ENCODE measurements at regions not wholly inside any gene's neighbourhood (a gene's known extent, or its start where the extent isn't known, plus 50 kb on each side); places are given as distances from the start of the nearest gene placed in this dataset.
"Not testable (repeated sequence)": the region's sequence is repeated elsewhere in the genome, so short reads cannot be mapped to it uniquely, and the experiment has no call there.

DNA sequence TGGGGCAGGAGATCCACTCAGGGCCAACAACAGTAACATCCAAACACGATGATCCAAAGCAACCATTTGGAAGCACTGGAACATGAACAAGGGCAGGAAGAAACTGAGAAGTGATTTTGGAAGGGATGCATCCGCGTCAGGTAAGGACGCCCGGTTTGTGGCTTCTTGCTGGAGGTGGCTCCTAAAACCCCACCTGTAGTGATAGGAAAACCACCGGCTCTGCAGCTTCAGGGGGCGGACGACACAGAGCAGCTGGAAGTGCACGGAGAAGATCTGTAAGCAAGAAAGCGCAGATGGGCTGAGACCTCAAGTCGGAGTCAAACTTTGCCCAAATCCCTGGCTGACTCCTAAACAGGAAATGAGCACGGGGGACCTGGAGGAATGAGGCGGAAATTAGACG, 1066.1 kb downstream of the BRD1 start:
- H3K4me3 ChIP-seq (ENCODE audit: low read length): no peak overlapping the region
- no peak for DNase-seq (ENCODE audit: low read depth)
- TF ChIP-seq, protein P1, sequence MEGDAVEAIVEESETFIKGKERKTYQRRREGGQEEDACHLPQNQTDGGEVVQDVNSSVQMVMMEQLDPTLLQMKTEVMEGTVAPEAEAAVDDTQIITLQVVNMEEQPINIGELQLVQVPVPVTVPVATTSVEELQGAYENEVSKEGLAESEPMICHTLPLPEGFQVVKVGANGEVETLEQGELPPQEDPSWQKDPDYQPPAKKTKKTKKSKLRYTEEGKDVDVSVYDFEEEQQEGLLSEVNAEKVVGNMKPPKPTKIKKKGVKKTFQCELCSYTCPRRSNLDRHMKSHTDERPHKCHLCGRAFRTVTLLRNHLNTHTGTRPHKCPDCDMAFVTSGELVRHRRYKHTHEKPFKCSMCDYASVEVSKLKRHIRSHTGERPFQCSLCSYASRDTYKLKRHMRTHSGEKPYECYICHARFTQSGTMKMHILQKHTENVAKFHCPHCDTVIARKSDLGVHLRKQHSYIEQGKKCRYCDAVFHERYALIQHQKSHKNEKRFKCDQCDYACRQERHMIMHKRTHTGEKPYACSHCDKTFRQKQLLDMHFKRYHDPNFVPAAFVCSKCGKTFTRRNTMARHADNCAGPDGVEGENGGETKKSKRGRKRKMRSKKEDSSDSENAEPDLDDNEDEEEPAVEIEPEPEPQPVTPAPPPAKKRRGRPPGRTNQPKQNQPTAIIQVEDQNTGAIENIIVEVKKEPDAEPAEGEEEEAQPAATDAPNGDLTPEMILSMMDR (IDR thresholded peaks at IDR 0.05; ENCODE audit: insufficient read depth, low read depth, low read length, missing control alignments): no peak

DNA sequence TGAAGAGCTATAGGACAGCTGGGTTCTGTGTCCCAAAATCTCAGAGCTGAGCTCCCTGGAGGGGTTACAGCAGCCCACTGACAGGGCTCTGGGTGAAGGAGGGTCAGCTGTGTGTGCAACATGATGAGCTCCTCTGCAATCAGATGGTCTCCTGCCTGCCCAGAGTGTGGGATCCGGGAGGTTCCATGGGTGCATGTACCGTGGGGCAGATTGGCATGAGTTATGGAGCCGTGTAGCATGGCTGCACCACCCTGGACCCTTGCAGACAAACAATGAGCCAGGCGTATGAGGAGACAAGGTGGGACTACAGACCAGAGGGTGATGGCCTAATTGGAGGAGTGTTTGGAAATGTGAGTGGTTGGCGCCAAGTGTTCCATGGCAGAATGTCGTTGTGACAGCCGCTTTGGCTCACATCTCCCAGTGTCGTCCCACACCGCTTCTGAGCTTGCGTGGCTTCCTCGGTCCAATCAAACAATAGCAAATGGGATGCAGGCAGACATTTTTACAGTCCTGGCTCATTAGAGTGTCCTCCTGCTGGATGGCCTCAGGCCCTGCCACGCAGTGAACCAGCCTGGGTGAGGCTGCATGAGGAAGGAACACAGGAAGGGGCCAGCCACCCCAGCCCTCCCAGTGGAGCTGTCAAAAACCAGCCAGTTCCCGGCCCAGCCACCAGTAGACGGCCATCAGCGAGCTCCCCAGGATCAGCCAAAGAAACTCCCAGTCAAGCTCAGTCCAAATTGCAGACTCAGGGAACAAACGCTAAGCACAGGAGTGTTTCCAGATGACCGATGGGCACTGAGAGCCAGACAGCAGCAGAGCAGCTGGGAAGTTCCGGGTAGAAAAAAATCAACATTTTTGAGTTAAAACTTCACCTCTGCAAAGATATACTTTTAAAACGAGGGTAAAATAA, 1066.9 kb downstream of the BRD1 start:
- H3K4me3 ChIP-seq (ENCODE audit: low read length): no peak overlapping the region
- no peak for DNase-seq (ENCODE audit: low read depth)
- TF ChIP-seq, protein P1 (IDR thresholded peaks at IDR 0.05; ENCODE audit: insufficient read depth, low read depth, low read length, missing control alignments): no peak

DNA sequence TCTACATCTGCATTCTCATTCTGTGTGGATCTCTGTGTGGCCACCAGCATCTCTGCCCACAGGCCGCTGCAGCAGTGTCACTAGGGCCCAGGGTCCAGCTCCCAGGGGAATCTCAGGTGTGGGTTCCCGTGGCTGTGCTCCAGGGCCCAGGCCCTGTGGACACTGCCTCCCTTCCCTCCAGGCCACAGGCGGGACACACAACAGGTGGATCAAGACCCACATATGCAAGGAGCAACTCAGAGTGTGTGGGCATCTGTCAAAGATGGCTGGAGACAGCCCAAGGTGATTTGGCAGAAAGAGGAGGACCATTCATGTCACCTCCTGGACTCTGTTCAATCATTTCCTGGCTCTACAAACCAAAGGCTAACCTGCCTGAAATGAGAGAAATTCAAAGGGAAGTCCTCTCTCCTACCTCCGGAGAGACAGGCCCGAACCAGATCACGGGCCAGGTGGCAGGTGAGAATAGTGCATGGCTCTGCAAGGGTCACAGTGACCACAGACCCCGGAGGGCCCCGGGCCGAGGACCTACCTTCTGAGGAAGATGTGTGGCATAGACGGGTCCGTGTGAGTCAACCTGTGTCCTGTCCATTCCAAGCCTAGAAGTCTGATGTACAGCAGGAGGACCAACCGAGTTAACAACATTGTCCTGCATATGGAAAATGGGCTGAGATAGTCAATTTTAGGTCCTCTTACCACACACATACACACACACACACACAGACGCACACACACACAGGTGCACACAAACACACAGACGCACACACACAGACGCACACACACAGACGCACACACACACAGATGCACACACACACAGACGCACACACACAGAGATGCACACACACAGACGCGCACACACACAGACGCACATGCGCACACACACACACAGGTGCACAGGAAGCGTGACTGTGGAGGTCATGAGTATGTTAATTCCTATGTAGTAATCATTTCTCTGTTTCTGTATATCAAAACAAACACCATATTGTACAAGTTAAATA, 1068.5 kb downstream of the BRD1 start:
- TF ChIP-seq, protein P1 (IDR thresholded peaks at IDR 0.05; ENCODE audit: insufficient read depth, low read depth, low read length, missing control alignments): no peak
- DNase-seq (ENCODE audit: low read depth): no peak

DNA sequence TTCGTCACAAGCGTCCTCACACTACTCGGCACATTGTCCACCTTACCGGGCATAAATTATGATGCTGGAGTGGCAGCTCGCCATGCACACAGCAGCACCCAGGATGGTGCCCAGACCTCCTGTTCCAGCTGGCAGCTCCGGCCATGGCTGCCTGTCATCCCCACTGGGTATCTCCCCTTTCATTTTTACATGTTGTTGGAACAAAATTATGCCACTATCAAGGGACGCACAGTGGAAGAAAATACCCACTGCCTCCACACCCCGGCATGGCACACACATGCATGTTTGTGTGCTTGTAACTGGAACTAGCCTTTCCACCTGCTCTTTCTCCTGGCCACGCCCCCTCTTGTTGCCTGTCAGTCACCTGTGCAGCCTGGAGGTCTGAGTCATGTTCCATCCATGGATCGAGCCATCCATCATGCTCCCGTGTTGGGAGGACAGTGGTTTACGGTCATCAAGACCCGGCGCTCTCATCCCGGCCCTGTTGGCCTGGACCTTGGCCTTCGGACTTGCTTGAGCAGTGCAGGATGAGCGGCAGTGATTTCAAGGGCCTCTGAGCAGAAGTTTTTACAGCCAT, 1069.6 kb downstream of the BRD1 start:
- H3K4me3 ChIP-seq (ENCODE audit: low read length): no peak overlapping the region
- TF ChIP-seq, protein P1 (IDR thresholded peaks at IDR 0.05; ENCODE audit: insufficient read depth, low read depth, low read length, missing control alignments): no peak
- no peak for DNase-seq (ENCODE audit: low read depth)

More for the DNA sequence above, 1068.5 kb downstream of the BRD1 start:
- no peak overlapping the region for H3K4me3 ChIP-seq (ENCODE audit: low read length)

DNA sequence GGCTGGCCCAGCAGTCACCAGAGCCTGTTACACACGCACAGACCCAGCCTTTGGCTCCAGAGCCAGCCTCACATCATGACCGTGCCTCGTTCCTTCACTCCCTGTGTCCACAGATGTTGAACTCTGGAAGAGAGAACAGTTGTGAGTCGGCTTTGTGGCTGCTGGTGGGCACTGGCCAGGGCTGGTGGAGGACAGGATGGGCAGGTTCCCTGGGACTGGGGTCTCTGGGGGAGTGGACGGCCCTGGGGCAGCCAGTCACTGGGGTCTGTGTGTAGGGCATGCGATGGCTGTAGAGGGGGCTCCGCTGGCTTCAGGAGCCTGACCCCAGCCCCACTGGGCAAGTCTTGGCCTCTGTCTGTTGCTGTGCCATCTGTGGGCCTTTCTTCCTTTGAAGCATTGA, 1070.1 kb downstream of the BRD1 start:
- DNase-seq (ENCODE audit: low read depth): no peak
- TF ChIP-seq, protein P1 (IDR thresholded peaks at IDR 0.05; ENCODE audit: insufficient read depth, low read depth, low read length, missing control alignments): no peak
- H3K4me3 ChIP-seq (ENCODE audit: low read length): no peak overlapping the region

DNA sequence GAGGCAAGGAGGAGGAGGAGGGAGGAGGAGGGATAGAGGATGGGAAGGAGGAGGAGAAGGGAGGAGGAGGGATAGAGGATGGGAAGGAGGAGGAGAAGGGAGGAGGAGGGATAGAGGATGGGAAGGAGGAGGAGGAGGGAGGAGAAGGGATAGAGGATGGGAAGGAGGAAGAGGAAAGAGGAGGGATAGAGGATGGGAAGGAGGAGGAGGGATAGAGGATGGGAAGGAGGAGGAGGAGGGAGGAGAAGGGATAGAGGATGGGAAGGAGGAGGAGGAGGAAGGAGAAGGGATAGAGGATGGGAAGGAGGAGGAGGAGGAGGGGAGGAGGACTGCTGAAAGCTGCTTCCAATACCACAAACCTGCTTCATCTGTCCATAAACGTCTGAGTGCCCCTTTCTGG, 1070.5 kb downstream of the BRD1 start:
- not testable (repeated sequence) for DNase-seq (ENCODE audit: low read depth); H3K4me3 ChIP-seq (ENCODE audit: low read length)

All from epithelial cell of esophagus (primary cell).